K562 (cell line): ENCODE measurements at regions not wholly inside any gene's neighbourhood (a gene's known extent, or its start where the extent isn't known, plus 50 kb on each side); places are given as distances from the start of the nearest gene placed in this dataset.

Experiments used
- AFF1 ChIP-seq, 2 experiments: fragments of 450-650 bp; IDR thresholded peaks; 2 replicates each; pipeline ENCODE4 v1.6.1; 2018; ENCODE audit warnings: mild to moderate bottlenecking in 2 of 2, low read depth in 1 of 2; ENCODE audit not compliant: partially characterized antibody in 2 of 2
- ARID3A ChIP-seq: IDR thresholded peaks from 2 replicates; pipeline ENCODE4 v1.6.1; 2012; ENCODE audit warnings: low read depth, low read length, improper control_type of control experiment, borderline replicate concordance
- CBX5 ChIP-seq: IDR thresholded peaks from 2 replicates; pipeline ENCODE4 v1.6.1; 2014; ENCODE audit warnings: low read depth, borderline replicate concordance
- CGGBP1 ChIP-seq: fragments of 250-450 bp; sonication (Bioruptor Pico); IDR thresholded peaks from 2 replicates; pipeline ENCODE4 v1.9.0; 2021; ENCODE audit warnings: mild to moderate bottlenecking
- ETV5 ChIP-seq: sonication (generic); formaldehyde crosslinking; IDR thresholded peaks from 2 replicates; pipeline ENCODE4 v1.4.0; 2020; ENCODE audit warnings: low read depth, mild to moderate bottlenecking, missing genetic modification reagents
- FOS ChIP-seq: IDR thresholded peaks from 3 replicates; pipeline ENCODE4 v1.6.1; 2011; ENCODE audit not compliant: insufficient read length; ENCODE audit errors: extremely low read depth
- HBP1 ChIP-seq: fragments of 450-650 bp; formaldehyde crosslinking; IDR thresholded peaks from 2 replicates; pipeline ENCODE4 v1.4.0; 2022; ENCODE audit warnings: missing genetic modification characterization
- MLX ChIP-seq, 2 experiments: fragments of 450-650 bp in 1 of 2; sonication (generic) in 1 of 2; formaldehyde crosslinking; conservative IDR thresholded peaks; 2 replicates each; pipeline versions ENCODE4 v1.4.0 to v1.8.1; 2020 to 2022; ENCODE audit warnings: mild to moderate bottlenecking in 1 of 2, missing genetic modification reagents in 1 of 2
- NFATC3 ChIP-seq: fragments of 450-650 bp; IDR thresholded peaks from 2 replicates; pipeline ENCODE4 v1.6.1; 2017; ENCODE audit warnings: mild to moderate bottlenecking
- ZBTB43 ChIP-seq: sonication (generic); formaldehyde crosslinking; IDR thresholded peaks from 2 replicates; pipeline ENCODE4 v1.8.0; 2023; ENCODE audit warnings: mild to moderate bottlenecking, missing genetic modification reagents
- ZBTB7A ChIP-seq: IDR thresholded peaks from 2 replicates; pipeline ENCODE4 v1.6.1; 2011; ENCODE audit warnings: low read depth, mild to moderate bottlenecking, low read length, moderate library complexity, borderline replicate concordance; ENCODE audit not compliant: control insufficient read depth
- ZNF280B ChIP-seq: fragments of 250-450 bp; sonication (Bioruptor Pico); IDR thresholded peaks from 2 replicates; pipeline ENCODE4 v1.5.1; 2021; ENCODE audit warnings: mild to moderate bottlenecking
- ZNF408 ChIP-seq: fragments of 250-450 bp; sonication (Bioruptor Pico); IDR thresholded peaks from 2 replicates; pipeline ENCODE4 v1.4.0; 2020; ENCODE audit warnings: low read depth, mild to moderate bottlenecking, moderate library complexity
- ZNF76 ChIP-seq: fragments of 250-450 bp; sonication (Bioruptor Pico); IDR thresholded peaks from 2 replicates; pipeline ENCODE4 v1.4.0; 2020; ENCODE audit warnings: mild to moderate bottlenecking, moderate library complexity, borderline replicate concordance

GRCh38 chr6:15915508-15916178 is 213.2 kb upstream of the MYLIP start (continued):
- TF ChIP-seq AFF1 (IDR thresholded peaks at IDR 0.05; ENCODE audit: low read depth in 1 of 2, partially characterized antibody in 2 of 2) (peak; percentile 68 to 77), CBX5 (no peak), NFATC3 (no peak; the same call in 1 of the 2 replicates), FOS (no peak), ARID3A (peak; percentile 66; the same call in 1 of the 2 replicates), ZBTB7A (no peak), HBP1 (no peak), ZBTB43 (CRISPR knock-in tag) (no peak), MLX (CRISPR knock-in tag; conservative IDR thresholded peaks at IDR 0.05) (no peak), ZNF408 (CRISPR knock-in tag) (no peak), CGGBP1 (no peak), ZNF76 (CRISPR knock-in tag) (no peak), ETV5 (CRISPR knock-in tag) (no peak), ZNF280B (CRISPR knock-in tag) (no peak)
